HG02571 (cell line): ENCODE measurements at regions not wholly inside any gene's neighbourhood (a gene's known extent, or its start where the extent isn't known, plus 50 kb on each side); places are given as distances from the start of the nearest gene placed in this dataset.
"Not testable (repeated sequence)": the region's sequence is repeated elsewhere in the genome, so short reads cannot be mapped to it uniquely, and the experiment has no call there.

Experiments used
- ATAC-seq: cut with Tn5 transposase; IDR thresholded peaks from one replicate; pipeline ENCODE4 v1.9.1; 2021; ENCODE audit warnings: mild to moderate bottlenecking, moderate library complexity; ENCODE audit not compliant: unreplicated experiment

DNA sequence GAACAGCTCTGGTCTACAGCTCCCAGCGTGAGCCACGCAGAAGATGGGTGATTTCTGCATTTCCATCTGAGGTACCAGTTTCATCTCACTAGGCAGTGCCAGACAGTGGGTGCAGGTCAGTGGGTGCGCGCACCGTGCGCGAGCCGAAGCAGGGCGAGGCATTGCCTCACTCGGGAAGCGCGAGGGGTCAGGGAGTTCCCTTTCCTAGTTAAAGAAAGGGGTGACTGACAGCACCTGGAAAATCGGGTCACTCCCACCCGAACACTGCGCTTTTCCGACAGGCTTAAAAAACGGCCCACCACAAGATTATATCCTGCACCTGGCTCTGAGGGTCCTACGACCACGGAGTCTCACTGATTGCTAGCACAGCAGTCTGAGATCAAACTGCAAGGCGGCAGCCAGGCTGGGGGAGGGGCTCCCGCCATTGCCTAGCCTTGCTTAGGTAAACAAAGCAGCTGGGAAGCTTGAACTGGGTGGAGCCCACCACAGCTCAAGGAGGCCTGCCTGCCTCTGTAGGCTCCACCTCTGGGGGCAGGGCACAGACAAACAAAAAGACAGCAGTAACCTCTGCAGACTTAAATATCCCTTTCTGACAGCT lies 325.0 kb upstream of the CHST9 start:
- not testable (repeated sequence) for ATAC-seq

DNA sequence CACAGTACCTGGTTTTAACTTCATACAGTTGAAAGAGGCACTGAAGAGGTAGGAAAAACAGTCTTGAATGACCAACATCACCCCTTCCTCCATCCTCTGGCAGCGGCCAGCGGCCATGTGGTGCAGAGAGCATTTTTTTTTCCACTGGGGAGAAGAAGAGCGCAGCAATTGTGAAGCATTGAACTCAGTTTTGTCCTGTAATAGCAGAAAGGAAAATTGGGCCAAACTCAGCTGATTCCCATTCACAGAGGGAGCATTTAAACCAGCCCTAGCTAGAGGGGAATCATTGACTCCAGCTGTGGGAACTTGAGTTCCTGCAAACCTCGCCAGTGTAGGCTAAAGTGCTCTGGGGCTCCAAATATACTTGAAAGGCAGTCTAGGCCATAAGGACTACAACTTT lies 316.6 kb upstream of the CHST9 start:
- ATAC-seq = no peak

GRCh38 chr18:27500531-27500930 lies 315.4 kb upstream of the CHST9 start:
- ATAC-seq = no peak

GRCh38 chr18:27497246-27497645 lies 312.1 kb upstream of the CHST9 start:
- no peak for ATAC-seq

DNA sequence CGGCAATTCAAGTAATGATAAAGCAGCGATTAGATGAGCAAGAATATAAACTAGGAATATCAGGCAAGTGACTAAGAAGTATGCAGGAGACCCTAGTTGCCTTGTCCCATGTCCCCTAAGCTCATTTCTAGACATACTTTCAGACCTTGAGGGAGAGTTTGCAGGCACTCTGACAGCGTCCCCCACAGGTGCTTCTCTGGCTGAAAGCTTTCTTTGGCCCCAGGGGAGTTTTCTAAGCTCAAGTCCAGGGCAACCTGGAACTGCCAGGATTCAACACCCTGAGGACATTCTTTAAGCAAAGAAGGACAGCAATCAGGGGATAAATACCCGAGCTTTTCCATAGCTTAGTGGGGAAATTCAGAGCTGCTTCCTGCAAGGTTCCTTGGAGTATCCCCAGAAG lies 308.1 kb upstream of the CHST9 start:
- no peak for ATAC-seq

DNA sequence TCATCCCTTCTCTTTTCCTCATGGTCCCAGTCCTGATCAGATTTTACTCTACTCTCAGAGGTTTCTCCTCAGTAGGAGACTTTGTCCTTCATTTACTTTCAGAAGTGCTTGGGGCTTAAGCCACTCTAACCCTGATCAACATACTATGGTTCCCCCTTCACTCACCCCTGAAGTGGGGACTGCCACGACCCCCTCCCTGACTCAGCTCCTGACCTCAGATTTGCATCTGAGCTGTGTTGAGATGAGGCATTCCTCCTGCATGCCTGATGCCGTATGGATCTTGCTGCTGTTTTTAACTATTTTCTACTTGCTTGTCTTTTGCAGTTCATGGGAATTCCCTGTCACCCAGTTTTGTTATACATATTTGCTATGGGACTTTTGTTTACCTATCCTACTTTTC lies 306.7 kb upstream of the CHST9 start:
- ATAC-seq = no peak

DNA sequence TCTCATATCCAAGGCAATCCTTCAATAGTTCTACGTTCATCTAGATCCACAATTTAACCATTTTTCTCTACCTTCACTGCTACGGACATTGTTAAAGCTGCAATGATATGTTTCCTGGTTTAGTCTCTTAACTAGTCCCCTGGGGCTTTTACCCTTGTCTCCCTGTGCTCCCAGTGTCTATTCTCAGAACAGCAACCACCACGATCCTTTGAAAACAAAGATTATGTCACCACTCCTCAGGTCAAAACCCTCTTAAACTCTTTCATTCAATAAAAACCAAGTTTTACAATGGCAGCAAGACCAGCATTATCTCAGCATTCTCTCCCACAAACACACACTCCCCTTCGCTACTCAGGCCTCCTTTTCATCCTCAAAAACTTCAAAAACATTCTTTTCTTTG lies 298.2 kb upstream of the CHST9 start:
- no peak for ATAC-seq

GRCh38 chr18:27478459-27478858 lies 293.4 kb upstream of the CHST9 start:
- ATAC-seq = no peak

- ATAC-seq = no peak
Measured at GRCh38 chr18:27473318-27473717, 288.2 kb upstream of the CHST9 start.

GRCh38 chr18:27467073-27467472 lies 282.0 kb upstream of the CHST9 start:
- no peak for ATAC-seq

DNA sequence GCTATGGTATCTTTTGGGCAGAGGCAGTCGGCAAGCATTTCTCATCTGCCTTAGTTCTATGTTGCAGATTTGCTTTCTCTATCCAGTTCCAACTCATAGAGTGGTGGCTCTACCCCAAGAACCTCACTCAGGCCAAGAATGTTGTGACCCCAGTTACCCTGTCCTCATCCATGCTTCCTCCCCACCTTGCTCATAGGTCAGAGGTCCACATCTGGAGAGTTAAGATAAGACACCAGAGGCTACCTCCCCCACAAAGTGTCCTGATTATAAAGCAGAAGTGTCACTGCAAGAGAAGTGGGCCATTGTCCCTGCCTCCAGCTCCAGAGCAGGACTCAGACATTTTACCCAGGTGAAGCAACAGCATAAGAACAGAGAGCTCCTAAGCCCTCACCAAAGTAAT lies 276.8 kb upstream of the CHST9 start:
- no peak for ATAC-seq

DNA sequence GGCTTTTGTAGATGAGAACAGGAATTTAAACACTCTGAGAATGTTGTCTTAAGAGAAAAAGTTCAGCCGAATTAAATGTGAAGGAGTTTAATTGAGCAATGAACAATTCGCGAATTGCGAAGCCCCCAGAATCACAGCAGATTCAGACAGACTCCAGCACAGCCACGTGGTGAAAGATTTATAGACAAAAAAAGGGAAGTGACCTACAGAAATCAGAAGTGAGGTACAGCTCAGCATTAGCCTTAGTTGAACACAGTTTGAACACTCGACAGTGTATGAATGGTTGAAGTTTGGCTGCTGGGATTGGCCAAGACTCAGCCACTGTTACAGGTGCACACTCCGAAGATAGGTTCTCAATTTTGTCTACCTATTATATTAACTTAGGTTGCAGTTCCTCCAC lies 264.0 kb upstream of the CHST9 start:
- no peak for ATAC-seq

DNA sequence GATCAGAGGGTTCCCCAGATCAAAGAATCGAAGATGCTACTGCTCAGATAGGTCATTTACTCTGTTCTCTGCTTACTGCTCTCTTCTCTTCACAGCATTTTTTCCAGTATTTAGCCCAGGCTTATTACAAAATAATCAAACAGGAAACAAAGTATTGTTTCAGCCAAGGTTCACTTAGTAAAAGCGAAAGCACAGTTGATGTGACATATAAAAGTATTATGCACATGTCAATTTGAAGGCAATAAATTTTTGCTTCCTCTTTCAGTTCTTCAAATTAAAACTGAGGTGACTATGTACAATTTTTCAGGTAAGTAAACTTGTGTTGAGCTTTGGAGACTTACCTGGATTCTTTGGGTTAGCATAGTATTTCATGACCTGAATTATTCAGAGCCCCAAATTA lies 262.8 kb upstream of the CHST9 start:
- no peak for ATAC-seq

DNA sequence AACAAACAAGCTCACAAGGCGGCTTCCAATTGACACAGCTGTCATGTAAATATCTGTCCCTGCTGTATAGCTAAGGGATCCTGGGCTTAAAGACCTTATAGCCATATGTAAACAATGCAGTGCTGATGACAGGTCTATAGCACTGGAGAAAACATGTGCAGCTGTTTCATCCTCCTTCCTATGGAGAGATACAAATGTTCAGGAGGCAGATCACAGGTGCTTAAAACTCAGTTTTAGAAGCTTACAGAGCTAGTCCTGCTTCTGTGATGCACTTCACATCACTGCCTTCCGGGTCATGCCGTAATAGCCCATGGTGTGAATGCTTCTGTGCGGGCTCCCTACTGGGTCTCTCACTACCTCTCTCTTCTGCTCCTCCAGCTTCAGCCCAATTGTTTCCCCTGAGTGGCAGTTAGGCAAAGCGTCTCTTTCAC lies 262.4 kb upstream of the CHST9 start:
- no peak for ATAC-seq

- no peak for ATAC-seq
Measured at GRCh38 chr18:27430595-27430994, 245.5 kb upstream of the CHST9 start.

DNA sequence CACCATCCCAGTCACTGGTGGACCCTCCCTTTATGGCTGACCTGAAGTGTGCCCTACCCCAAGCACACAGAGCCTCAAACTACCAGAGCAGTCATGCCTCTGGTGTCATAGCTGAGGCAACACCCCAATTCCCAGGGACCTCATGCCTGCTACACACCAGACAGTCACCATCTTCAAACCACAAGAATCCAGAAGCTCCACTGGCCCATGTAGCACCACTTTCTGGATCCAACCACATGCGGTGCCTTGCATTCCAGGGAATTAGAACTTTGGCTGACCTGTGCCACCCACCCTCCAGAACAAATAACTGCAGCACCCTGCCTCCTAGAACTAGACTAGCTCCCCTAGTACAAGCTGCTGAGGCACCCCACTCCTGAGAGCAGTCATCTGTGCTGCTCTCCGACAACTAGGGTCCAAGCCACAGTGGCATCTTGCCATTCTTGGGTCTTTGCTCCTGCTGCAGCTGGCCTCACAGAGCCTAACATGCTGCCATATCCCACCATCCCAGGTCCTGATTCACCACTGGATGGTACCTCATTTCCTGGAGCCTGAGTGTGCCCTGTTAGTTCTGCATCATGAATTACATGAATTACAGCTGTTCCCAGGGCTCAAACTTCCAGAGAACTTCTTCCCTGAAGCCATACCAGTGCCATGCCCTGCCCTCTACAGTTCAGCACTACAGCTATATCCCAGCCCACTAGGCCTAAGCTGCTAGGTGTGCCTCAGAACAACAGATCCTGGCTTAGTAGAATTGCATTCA lies 243.8 kb upstream of the CHST9 start:
- no peak for ATAC-seq

GRCh38 chr18:27428120-27428519 lies 243.0 kb upstream of the CHST9 start:
- ATAC-seq = no peak

- no peak for ATAC-seq
Measured at GRCh38 chr18:27423581-27423980, 238.5 kb upstream of the CHST9 start.

GRCh38 chr18:27419646-27420045 lies 234.5 kb upstream of the CHST9 start:
- no peak for ATAC-seq

GRCh38 chr18:27415495-27415894 lies 230.4 kb upstream of the CHST9 start:
- ATAC-seq = no peak

GRCh38 chr18:27414682-27415081 lies 229.6 kb upstream of the CHST9 start:
- ATAC-seq = no peak

GRCh38 chr18:27413495-27414401 lies 228.6 kb upstream of the CHST9 start:
- ATAC-seq = no peak
